ENCODE measurements at regions not wholly inside any gene's neighbourhood (a gene's known extent, or its start where the extent isn't known, plus 50 kb on each side); places are given as distances from the start of the nearest gene placed in this dataset.

GRCh38 chr7:97401398-97401797 is 283.9 kb downstream of the SDHAF3 start:
- TF ChIP-seq CTCF (conservative IDR thresholded peaks at IDR 0.05; ENCODE audit: low read depth, low read length) (no peak), EZH2 (IDR thresholded peaks at IDR 0.05; ENCODE audit: borderline replicate concordance, low read depth, low read length, poor library complexity, severe bottlenecking) (no peak)
